Activated T-helper 17 cell treated with anti-CD3 and anti-CD28 coated beads, Interleukin-2, amount 50 U/mL, for 72 hours (primary cell): ENCODE measurements at regions not wholly inside any gene's neighbourhood (a gene's known extent, or its start where the extent isn't known, plus 50 kb on each side); places are given as distances from the start of the nearest gene placed in this dataset.

Experiments used
- ATAC-seq: fragments of 150-1000 bp; cut with Tn5 transposase; replicated peaks from 2 replicates; pipeline ENCODE4 v1.10.0; 2021; ENCODE audit warnings: mild to moderate bottlenecking, moderate library complexity
- H3K27ac Mint-ChIP-seq: one replicate; pipeline ENCODE4 v1.8.0; 2022; ENCODE audit warnings: mixed read lengths
- H3K27me3 Mint-ChIP-seq: one replicate; pipeline ENCODE4 v1.8.0; 2022; ENCODE audit warnings: mixed read lengths
- H3K36me3 Mint-ChIP-seq: one replicate; pipeline ENCODE4 v1.8.0; 2022; ENCODE audit warnings: low read depth, mild to moderate bottlenecking, mixed read lengths
- H3K4me1 Mint-ChIP-seq: one replicate; pipeline ENCODE4 v1.8.0; 2022; ENCODE audit warnings: mixed read lengths
- H3K4me3 Mint-ChIP-seq: one replicate; pipeline ENCODE4 v1.8.0; 2022; ENCODE audit warnings: mild to moderate bottlenecking, mixed read lengths
- H3K9me3 Mint-ChIP-seq: one replicate; pipeline ENCODE4 v1.8.0; 2022; ENCODE audit warnings: mixed read lengths

- no peak for ATAC-seq
- Mint-ChIP-seq H3K4me3 (no peak overlapping the region), H3K4me1 (no peaks in the 10 kb centered on the region), H3K36me3 (no peaks in the 10 kb centered on the region), H3K9me3 (peaks cover 3% of the 10 kb centered on the region), H3K27ac (no peak overlapping the region), H3K27me3 (peaks cover 12% of the 10 kb centered on the region)
Observed at GRCh38 chr4:89665662-89666061, 171.3 kb downstream of the SNCA start.

- Mint-ChIP-seq H3K4me3 (no peak overlapping the region), H3K27me3 (peaks cover 5% of the 10 kb centered on the region), H3K9me3 (no peaks in the 10 kb centered on the region), H3K27ac (no peak overlapping the region), H3K36me3 (no peaks in the 10 kb centered on the region), H3K4me1 (no peaks in the 10 kb centered on the region)
- no peak for ATAC-seq
Observed at GRCh38 chr4:89664521-89664920, 172.4 kb downstream of the SNCA start.

- H3K27me3 Mint-ChIP-seq, result peaks cover under 1% of the 10 kb centered on the region
- H3K4me3 Mint-ChIP-seq, result no peak overlapping the region
- no peaks in the 10 kb centered on the region for H3K4me1 Mint-ChIP-seq
Observed at GRCh38 chr4:89661173-89661899, 175.6 kb downstream of the SNCA start.

DNA sequence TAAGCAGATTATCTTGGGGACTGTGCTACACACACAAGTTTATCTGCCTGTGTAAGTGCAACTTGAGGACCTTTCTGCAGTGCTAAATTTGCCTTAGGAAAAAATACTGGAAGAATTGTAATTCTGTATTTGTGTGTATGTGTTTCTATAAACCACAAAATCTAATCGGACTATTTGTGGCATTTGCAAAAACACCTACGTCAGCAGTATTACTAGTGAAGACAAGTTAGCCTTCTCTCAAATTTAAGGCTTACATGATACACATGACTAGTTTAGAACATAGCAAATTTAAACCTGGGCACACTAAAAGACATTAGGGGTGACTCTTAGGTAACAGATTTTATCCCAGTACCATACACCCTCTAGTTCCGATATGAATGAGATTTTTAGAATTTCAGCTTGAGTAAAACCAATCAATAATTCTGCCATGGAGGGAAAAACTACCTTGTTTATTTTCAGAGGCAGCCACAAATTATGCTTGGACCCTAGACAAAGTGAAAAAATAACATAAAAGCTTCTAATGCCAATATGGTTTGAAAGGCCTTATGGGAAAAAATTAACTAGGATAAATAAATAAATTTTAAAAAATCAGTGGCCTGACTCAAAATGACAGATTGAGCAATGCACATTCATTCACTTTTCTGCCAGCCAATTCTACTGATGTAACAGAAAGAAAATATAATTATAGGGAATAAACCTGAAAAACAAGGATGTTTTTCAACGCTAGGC lies 176.4 kb downstream of the SNCA start:
- Mint-ChIP-seq H3K4me1 (no peaks in the 10 kb centered on the region), H3K27ac (no peak overlapping the region), H3K4me3 (no peak overlapping the region), H3K36me3 (no peaks in the 10 kb centered on the region), H3K27me3 (peaks cover 5% of the 10 kb centered on the region), H3K9me3 (no peaks in the 10 kb centered on the region)
- no peak for ATAC-seq

More at GRCh38 chr4:89661173-89661899, 175.6 kb downstream of the SNCA start:
- ATAC-seq, result no peak
- Mint-ChIP-seq H3K9me3 (no peaks in the 10 kb centered on the region), H3K27ac (no peak overlapping the region), H3K36me3 (no peaks in the 10 kb centered on the region)

DNA sequence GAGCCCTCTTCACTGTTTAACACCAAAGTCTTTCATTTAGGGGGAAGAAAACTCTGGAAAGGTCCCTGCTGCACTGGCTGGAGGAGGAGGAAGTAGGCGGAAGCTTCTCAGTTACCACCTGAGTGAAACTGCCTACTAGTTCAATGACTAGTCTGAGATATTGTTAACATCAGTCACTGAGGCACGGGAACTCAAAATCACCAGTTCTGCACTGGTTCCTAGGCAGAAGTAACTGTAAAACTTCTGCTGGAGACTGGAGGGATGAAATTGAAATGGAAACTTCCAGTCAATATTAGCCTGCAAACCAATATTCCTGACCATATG lies 178.3 kb downstream of the SNCA start:
- no peak overlapping the region for H3K4me3 Mint-ChIP-seq
- ATAC-seq, result no peak
- no peaks in the 10 kb centered on the region for H3K36me3 Mint-ChIP-seq
- H3K27ac Mint-ChIP-seq, result no peak overlapping the region
- H3K27me3 Mint-ChIP-seq, result peaks cover 11% of the 10 kb centered on the region
- no peaks in the 10 kb centered on the region for H3K9me3 Mint-ChIP-seq
- H3K4me1 Mint-ChIP-seq, result no peaks in the 10 kb centered on the region

DNA sequence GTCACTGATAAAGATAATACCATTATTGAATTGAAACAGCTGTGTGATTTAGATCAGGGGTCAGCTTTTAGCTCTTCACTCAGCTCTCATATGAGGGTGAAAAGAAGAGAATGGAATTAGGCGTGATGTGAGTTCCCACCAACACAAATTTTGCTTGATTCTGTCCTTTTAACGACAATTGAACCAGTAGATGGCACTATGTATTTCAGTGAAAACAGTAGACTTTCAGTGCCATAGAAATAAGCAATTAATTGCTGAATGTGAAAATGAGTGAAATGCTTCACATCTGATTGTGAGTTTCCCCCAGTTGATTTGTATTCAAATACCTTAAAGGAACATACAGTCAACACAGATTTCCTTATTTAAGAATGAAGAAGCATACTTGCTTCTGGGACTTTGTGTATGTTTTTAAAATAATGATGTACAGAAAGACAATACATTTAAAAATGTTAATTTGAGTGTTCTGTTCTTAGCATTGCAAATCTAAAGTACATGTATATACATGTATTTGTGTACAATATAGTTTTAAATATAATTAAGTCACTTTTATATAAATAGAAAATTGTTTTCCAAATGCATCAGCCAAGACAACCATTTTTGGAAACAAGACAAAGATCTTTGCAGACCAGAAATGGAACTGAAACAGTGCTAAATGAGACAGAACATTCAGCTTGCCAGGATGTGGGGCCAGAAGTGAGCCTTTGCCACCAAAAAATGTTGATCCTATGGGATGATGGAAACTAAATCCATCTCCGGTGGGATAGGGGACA lies 178.8 kb downstream of the SNCA start:
- no peak for ATAC-seq
- no peaks in the 10 kb centered on the region for H3K36me3 Mint-ChIP-seq
- H3K9me3 Mint-ChIP-seq, result no peaks in the 10 kb centered on the region
- H3K4me3 Mint-ChIP-seq, result no peak overlapping the region
- H3K27ac Mint-ChIP-seq, result no peak overlapping the region
- H3K4me1 Mint-ChIP-seq, result no peaks in the 10 kb centered on the region
- peaks cover 15% of the 10 kb centered on the region for H3K27me3 Mint-ChIP-seq

DNA sequence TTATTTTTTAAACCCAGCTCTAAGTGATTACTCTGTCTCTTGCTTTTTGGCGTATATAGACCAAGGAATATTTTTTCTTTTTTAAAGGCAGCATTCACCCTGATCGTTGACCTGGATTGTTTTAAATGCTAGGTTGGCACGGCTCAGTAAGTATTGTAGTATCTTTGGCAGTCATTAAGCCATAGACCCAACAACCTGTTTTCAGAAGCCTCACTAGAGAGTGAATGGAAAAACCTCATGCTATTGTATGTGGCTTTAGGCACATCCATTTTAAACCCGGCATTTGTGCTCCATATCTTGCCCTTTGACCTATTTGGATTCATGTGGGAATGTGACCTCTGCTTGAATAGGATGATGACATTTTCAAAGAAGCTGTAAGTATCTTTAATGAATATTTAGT lies 183.9 kb downstream of the SNCA start:
- H3K27me3 Mint-ChIP-seq, result peaks cover 16% of the 10 kb centered on the region
- no peak overlapping the region for H3K27ac Mint-ChIP-seq
- H3K4me1 Mint-ChIP-seq, result no peaks in the 10 kb centered on the region
- no peak for ATAC-seq
- H3K4me3 Mint-ChIP-seq, result no peak overlapping the region
- H3K9me3 Mint-ChIP-seq, result no peaks in the 10 kb centered on the region
- no peaks in the 10 kb centered on the region for H3K36me3 Mint-ChIP-seq

GRCh38 chr4:89645482-89645881 lies 191.5 kb downstream of the SNCA start:
- H3K4me1 Mint-ChIP-seq, result no peaks in the 10 kb centered on the region
- H3K27me3 Mint-ChIP-seq, result peaks cover 9% of the 10 kb centered on the region
- H3K9me3 Mint-ChIP-seq, result no peaks in the 10 kb centered on the region
- no peak overlapping the region for H3K4me3 Mint-ChIP-seq
- ATAC-seq, result no peak
- H3K27ac Mint-ChIP-seq, result no peak overlapping the region
- H3K36me3 Mint-ChIP-seq, result no peaks in the 10 kb centered on the region

DNA sequence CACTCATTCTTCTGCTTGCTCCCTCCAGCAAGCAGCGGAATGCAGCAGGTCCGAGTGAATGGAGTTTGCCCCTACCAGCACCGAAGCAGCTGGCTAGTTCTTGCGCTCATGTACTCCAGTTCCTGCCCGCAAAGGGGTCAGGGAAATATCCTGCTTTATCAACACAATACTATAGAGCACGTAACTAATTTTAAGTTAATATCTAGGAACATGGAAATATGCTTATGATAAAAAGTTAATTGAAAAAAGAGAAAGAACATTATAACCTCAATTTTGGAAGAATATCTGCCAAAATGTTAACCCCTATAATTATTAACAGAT lies 195.6 kb downstream of the SNCA start:
- H3K27ac Mint-ChIP-seq, result no peak overlapping the region
- peaks cover 16% of the 10 kb centered on the region for H3K27me3 Mint-ChIP-seq
- no peak overlapping the region for H3K4me3 Mint-ChIP-seq
- no peak for ATAC-seq
- H3K36me3 Mint-ChIP-seq, result no peaks in the 10 kb centered on the region
- H3K9me3 Mint-ChIP-seq, result no peaks in the 10 kb centered on the region
- no peaks in the 10 kb centered on the region for H3K4me1 Mint-ChIP-seq

- no peaks in the 10 kb centered on the region for H3K4me1 Mint-ChIP-seq
- ATAC-seq, result no peak
Observed at GRCh38 chr4:89640620-89641366, 196.2 kb downstream of the SNCA start.

GRCh38 chr4:89639395-89639794 lies 197.6 kb downstream of the SNCA start:
- Mint-ChIP-seq H3K4me3 (no peak overlapping the region), H3K27ac (no peak overlapping the region), H3K4me1 (no peaks in the 10 kb centered on the region), H3K27me3 (peaks cover 16% of the 10 kb centered on the region), H3K36me3 (no peaks in the 10 kb centered on the region), H3K9me3 (no peaks in the 10 kb centered on the region)
- no peak for ATAC-seq

More at GRCh38 chr4:89640620-89641366, 196.2 kb downstream of the SNCA start:
- Mint-ChIP-seq H3K4me3 (no peak overlapping the region), H3K36me3 (no peaks in the 10 kb centered on the region), H3K27ac (no peak overlapping the region), H3K9me3 (no peaks in the 10 kb centered on the region), H3K27me3 (peaks cover 16% of the 10 kb centered on the region)

GRCh38 chr4:89625599-89626293 lies 211.2 kb downstream of the SNCA start:
- Mint-ChIP-seq H3K27ac (no peak overlapping the region), H3K27me3 (peaks cover 13% of the 10 kb centered on the region)
- ATAC-seq, result no peak

GRCh38 chr4:89619206-89619962 lies 217.6 kb downstream of the SNCA start:
- Mint-ChIP-seq H3K36me3 (no peaks in the 10 kb centered on the region), H3K27ac (peak overlapping the region; percentile 26), H3K27me3 (no peaks in the 10 kb centered on the region), H3K9me3 (no peaks in the 10 kb centered on the region), H3K4me1 (no peaks in the 10 kb centered on the region), H3K4me3 (peak overlapping the region; percentile 46)
- ATAC-seq, result peak; percentile 86

More at GRCh38 chr4:89625599-89626293, 211.2 kb downstream of the SNCA start:
- Mint-ChIP-seq H3K9me3 (no peaks in the 10 kb centered on the region), H3K36me3 (no peaks in the 10 kb centered on the region), H3K4me3 (no peak overlapping the region), H3K4me1 (no peaks in the 10 kb centered on the region)
